IPS-15b (cell line): ENCODE measurements at regions not wholly inside any gene's neighbourhood (a gene's known extent, or its start where the extent isn't known, plus 50 kb on each side); places are given as distances from the start of the nearest gene placed in this dataset.

ENCODE experiments used
- H3K27me3 ChIP-seq: one replicate; pipeline ENCODE4 v1.6.1; 2013; ENCODE audit warnings: low read length; ENCODE audit not compliant: control insufficient read depth, insufficient read depth
- H3K36me3 ChIP-seq: one replicate; pipeline ENCODE4 v1.6.1; 2013; ENCODE audit warnings: low read length; ENCODE audit not compliant: control insufficient read depth, insufficient read depth
- H3K4me1 ChIP-seq: one replicate; pipeline ENCODE4 v1.6.1; 2013; ENCODE audit warnings: mild to moderate bottlenecking, low read length; ENCODE audit not compliant: control insufficient read depth, insufficient read depth
- H3K4me3 ChIP-seq: one replicate; pipeline ENCODE4 v1.5.1; 2013; ENCODE audit warnings: low read depth, low read length
- H3K9ac ChIP-seq: one replicate; pipeline ENCODE4 v1.6.1; 2013; ENCODE audit warnings: low read depth, mild to moderate bottlenecking, low read length
- H3K9me3 ChIP-seq: one replicate; pipeline ENCODE4 v1.6.1; 2013; ENCODE audit warnings: mild to moderate bottlenecking, low read length; ENCODE audit not compliant: control insufficient read depth, insufficient read depth

DNA sequence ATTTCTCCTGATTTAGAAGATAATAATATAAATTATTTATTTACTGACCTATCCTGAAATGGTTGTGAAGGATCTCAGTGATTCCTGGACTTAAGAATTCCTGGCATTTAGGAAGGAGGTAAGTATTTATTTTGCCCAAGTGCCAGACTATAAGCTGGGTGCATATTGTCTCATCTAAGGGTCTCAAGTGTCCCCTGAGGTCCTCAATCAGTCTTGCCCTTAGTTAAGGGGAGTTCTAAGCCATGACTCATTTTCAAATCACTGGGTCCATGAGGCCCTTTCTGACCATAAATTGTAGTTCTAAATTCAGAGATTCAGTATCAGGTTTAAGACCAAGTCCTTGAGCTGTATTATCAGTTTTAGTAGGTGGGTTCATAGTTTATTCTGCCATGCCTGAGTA lies 251.6 kb upstream of the MEOX2 start:
- H3K27me3 ChIP-seq = no peaks in the 10 kb centered on the region
- H3K4me1 ChIP-seq = no peaks in the 10 kb centered on the region
- H3K36me3 ChIP-seq = no peaks in the 10 kb centered on the region
- H3K9me3 ChIP-seq = no peaks in the 10 kb centered on the region
- H3K4me3 ChIP-seq = no peak overlapping the region
- no peak overlapping the region for H3K9ac ChIP-seq

DNA sequence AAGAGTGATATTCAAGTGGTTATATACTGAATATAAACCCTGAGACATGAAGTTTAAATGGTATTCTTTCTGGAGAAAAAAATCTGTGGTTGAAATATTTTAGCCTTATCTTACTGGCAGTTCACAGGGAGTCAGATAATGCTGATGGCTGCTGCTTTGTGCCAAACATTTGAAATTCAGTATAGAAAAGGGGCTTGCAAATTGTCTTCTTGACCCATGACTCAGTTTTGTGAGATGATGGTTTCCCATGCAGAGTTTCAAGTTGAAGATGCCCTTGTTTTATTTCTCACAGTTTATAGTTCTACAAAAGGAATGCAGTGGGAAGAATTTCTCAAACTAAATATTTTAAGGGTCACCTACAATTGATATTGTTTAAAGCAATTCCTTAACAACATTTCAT lies 251.1 kb upstream of the MEOX2 start:
- H3K9ac ChIP-seq = no peak overlapping the region
- no peaks in the 10 kb centered on the region for H3K27me3 ChIP-seq
- H3K36me3 ChIP-seq = no peaks in the 10 kb centered on the region
- no peak overlapping the region for H3K4me3 ChIP-seq
- no peaks in the 10 kb centered on the region for H3K4me1 ChIP-seq
- H3K9me3 ChIP-seq = no peaks in the 10 kb centered on the region

DNA sequence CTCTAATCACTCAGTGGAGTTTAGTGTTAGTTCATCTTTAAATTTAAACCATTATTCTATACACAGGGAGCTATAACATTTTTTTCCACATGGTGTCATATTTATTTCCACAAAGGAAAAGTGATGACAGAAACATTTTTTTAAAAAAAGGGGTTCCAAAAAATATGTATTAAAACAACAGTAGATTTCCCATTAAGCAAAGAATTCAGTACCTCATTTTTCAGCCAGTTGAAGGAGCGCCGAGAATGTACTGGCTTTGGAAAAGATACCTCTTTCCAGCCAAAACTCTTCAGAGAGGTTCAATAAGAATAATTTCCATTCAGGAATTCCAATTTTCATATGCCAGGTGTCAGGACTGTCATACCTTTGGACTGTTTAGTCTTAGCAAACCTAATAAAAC lies 250.5 kb upstream of the MEOX2 start:
- H3K27me3 ChIP-seq = no peaks in the 10 kb centered on the region
- no peak overlapping the region for H3K4me3 ChIP-seq
- H3K9me3 ChIP-seq = no peaks in the 10 kb centered on the region
- H3K9ac ChIP-seq = no peak overlapping the region
- H3K4me1 ChIP-seq = no peaks in the 10 kb centered on the region
- no peaks in the 10 kb centered on the region for H3K36me3 ChIP-seq

DNA sequence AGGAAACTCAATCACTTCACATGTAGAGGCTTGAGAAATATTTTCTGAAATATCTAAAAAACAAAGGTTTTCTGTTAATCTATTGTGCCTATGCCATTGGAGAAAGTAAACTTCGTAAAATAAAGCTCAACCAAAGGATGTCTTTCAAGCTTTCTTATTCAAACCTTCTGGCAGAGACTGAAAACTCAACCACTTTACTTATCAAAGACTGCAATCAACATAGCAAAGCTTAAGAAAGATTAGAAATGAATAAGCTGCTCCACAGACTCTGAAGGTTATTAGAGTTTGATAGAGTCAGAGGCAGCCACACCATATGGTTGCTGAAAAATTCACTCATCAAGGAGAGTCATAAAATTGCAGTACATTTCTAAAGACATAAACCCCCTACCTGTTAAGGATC lies 245.8 kb upstream of the MEOX2 start:
- Histone ChIP-seq H3K27me3 (no peaks in the 10 kb centered on the region), H3K36me3 (no peaks in the 10 kb centered on the region), H3K4me3 (no peak overlapping the region), H3K9ac (no peak overlapping the region), H3K4me1 (no peaks in the 10 kb centered on the region), H3K9me3 (no peaks in the 10 kb centered on the region)

DNA sequence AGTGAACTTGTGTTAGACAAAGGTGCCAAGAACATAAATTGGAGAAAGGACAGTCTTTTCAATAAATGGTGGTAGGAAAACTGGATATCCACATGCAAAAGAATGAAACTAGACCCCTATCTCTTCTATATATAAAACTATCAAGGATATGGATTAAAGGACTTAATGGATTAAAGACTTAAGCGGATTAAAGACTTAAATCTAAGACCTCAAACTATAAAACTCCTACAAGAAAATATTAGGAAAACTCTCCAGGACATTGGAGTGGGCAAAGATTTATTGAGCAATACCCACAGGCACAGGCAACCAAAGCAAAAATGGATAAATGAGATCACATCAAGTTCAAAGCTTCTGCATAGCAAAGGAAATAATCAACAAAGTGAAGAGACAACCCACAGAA lies 242.9 kb upstream of the MEOX2 start:
- H3K9me3 ChIP-seq = no peaks in the 10 kb centered on the region

DNA sequence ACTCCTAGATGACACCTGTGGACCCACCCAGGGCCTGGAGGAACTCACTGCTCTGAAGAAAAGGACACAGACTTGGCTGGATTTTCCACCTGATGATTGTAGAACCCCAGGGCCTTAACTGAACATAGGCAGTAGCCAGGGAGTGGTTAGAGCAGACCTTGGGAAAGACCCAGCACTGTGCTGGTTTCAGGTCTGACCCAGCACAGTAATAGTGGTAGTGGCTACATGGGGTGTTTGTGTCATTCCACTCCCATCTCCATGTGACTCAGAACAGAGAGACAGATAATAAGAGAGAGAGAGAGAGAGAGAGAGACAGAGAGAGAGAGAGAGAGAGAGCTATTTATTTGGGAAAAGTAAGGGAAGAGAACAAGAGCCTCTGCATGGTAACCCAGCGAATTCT lies 239.1 kb upstream of the MEOX2 start:
- H3K4me3 ChIP-seq = no peak overlapping the region
- no peaks in the 10 kb centered on the region for H3K9me3 ChIP-seq
- no peak overlapping the region for H3K9ac ChIP-seq
- H3K36me3 ChIP-seq = no peaks in the 10 kb centered on the region
- H3K27me3 ChIP-seq = no peaks in the 10 kb centered on the region
- no peaks in the 10 kb centered on the region for H3K4me1 ChIP-seq

More for the DNA sequence above, 242.9 kb upstream of the MEOX2 start:
- no peak overlapping the region for H3K9ac ChIP-seq
- H3K27me3 ChIP-seq = no peaks in the 10 kb centered on the region
- no peak overlapping the region for H3K4me3 ChIP-seq
- H3K36me3 ChIP-seq = no peaks in the 10 kb centered on the region
- H3K4me1 ChIP-seq = no peaks in the 10 kb centered on the region

DNA sequence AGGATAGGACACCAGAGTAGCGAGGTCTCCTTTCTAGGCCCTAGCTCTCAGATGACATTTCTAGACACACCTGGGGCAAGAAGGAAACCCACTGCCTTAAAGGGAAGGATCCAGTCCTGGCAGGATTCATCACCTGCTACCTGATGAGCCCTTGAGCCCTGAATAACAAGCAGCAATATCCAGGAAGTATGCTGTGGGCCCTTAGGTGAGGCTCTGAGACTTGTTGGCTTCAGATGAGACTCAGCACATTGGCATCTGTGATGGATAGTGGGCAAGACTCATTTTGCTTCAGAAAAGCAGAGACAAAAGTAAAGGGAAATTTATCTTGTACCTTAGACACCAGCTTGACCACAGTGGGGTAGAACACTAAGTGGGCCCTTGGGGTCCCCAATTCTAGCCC lies 238.4 kb upstream of the MEOX2 start:
- Histone ChIP-seq H3K4me1 (no peaks in the 10 kb centered on the region), H3K4me3 (no peak overlapping the region), H3K36me3 (no peaks in the 10 kb centered on the region), H3K9ac (no peak overlapping the region), H3K9me3 (no peaks in the 10 kb centered on the region), H3K27me3 (no peaks in the 10 kb centered on the region)

DNA sequence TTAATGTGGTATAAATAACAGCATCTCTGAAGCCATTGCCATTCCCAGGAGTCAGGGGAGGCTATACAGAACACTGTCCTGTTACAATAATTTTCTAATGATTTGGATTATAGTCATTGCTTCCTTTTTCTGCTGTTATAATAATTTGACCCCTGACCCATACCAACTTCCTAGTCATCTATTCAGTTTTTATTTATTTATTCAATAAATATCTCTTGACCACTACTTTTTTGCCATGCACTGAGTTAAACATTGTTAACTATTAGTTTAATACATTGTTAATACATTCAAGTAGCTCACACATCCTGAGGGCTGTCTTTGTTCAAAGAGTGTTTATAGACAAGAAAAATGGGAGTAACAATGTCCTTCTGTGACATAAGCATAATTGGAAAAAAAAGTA lies 235.5 kb upstream of the MEOX2 start:
- no peaks in the 10 kb centered on the region for H3K27me3 ChIP-seq

DNA sequence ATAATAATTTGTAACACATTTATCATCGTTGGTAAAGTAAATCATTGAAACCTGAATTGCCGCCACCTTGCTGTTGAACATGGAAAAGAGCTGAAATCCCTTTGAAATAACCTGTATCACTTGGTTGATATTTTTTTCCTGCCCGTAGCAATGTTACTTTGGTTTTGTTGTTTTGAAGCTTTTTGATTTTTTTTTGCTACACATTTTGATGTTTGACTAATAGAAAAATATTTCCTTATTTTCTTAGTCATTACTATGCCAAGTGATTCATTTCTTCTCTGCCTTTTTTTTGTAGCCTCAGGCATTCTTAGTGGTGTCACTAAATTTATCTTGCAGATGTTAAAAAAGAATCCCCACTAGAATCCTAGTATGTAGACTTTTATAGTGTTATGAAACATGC lies 235.1 kb upstream of the MEOX2 start:
- H3K4me3 ChIP-seq = no peak overlapping the region
- H3K27me3 ChIP-seq = no peaks in the 10 kb centered on the region
- H3K36me3 ChIP-seq = no peaks in the 10 kb centered on the region
- no peak overlapping the region for H3K9ac ChIP-seq
- no peaks in the 10 kb centered on the region for H3K9me3 ChIP-seq
- H3K4me1 ChIP-seq = no peaks in the 10 kb centered on the region

More for the DNA sequence above, 235.5 kb upstream of the MEOX2 start:
- Histone ChIP-seq H3K36me3 (no peaks in the 10 kb centered on the region), H3K4me3 (no peak overlapping the region), H3K4me1 (no peaks in the 10 kb centered on the region), H3K9ac (no peak overlapping the region), H3K9me3 (no peaks in the 10 kb centered on the region)

DNA sequence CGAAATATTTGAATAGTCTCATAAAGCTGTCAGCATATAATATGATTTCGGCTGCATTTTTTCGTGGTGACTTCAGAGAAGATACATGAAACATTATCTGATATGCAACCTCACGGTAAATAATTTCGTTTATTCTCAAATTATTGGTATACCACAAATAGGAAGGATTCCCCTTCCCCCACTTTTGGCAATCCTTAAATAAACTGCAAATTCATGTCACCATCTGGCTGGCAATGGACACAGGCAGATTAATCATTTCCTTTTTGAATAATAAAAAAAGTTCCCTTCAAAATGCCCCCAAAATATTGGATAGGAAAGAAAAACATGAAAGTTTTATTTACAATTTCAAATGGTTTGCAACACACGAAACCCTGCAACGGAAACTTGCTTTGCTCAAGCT lies 234.5 kb upstream of the MEOX2 start:
- Histone ChIP-seq H3K9me3 (no peaks in the 10 kb centered on the region), H3K9ac (no peak overlapping the region), H3K4me3 (no peak overlapping the region), H3K36me3 (no peaks in the 10 kb centered on the region), H3K4me1 (no peaks in the 10 kb centered on the region), H3K27me3 (no peaks in the 10 kb centered on the region)

DNA sequence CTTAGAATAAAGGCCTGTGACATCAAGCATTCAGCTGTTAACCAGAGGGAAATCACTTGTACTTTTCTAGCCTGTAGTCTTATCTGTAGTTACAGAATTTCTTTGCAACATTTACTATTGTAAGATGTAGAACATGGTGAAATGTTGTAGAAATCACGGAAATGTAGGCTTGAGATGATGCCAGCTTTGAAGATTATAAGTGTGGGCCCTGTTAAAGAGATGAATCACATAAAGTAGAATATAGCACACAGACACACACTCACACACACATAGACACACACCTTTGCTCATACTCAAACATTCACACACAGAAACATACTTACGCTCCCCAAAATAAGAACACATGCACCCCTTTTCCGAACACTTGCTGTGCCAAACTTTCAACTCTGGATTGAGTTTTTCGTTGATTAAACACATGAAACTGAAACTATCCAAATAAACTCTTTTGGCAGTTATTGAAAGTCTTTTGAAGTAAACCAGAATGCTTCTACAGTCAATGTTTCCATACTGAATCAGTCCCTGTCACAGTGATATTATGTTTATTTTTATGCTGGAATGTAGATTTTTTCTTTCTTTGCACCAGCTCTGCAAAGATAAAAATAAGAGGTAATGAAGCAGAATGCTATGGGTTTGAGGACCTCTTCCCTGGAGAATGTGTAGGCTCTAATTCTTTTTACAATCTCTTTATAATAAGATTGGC lies 230.3 kb upstream of the MEOX2 start:
- Histone ChIP-seq H3K4me1 (no peaks in the 10 kb centered on the region), H3K9ac (no peak overlapping the region), H3K36me3 (no peaks in the 10 kb centered on the region), H3K9me3 (no peaks in the 10 kb centered on the region), H3K4me3 (no peak overlapping the region), H3K27me3 (no peaks in the 10 kb centered on the region)

DNA sequence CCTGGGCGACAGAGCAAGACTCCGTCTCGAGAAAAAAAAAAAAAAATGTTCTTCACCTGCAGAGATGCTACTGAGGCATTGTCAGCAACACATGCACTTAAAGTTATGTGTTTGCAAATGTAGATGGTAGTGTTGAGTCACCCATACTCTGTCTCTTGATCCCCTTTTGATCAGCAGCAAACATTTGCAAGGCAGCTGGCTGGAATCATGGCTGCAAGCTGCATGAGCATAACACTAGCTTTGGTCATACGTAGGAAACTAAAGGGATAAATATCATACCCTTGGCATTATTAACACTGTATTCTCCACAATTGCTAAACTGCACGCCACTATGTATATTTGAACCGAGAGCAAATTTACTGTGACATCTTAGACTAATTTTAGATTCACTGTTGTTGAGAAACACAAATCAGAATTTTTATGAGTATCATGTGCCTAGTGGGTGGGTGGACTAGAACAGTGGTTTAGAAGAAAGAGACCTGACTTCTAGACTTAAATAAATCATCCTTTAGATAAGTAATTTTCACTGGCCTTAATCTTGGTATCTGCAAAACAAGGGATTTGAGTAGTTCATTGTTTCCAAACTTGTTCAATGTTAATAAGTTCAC lies 229.3 kb upstream of the MEOX2 start:
- H3K4me1 ChIP-seq = no peaks in the 10 kb centered on the region
- no peaks in the 10 kb centered on the region for H3K27me3 ChIP-seq
- H3K4me3 ChIP-seq = no peak overlapping the region
- no peak overlapping the region for H3K9ac ChIP-seq
- H3K36me3 ChIP-seq = no peaks in the 10 kb centered on the region
- no peaks in the 10 kb centered on the region for H3K9me3 ChIP-seq
